Limb (tissue), 2 donors: ENCODE measurements at regions not wholly inside any gene's neighbourhood (a gene's known extent, or its start where the extent isn't known, plus 50 kb on each side); places are given as distances from the start of the nearest gene placed in this dataset.

Source experiments
- DNase-seq, 2 donors: peaks; one replicate each; pipeline ENCODE4 v3.0.0-alpha.2; 2016; ENCODE audit errors: extremely low spot score in 2 of 2

GRCh38 chr3:39000008-39000450 lies 51.7 kb downstream of the SCN11A start:
- DNase-seq = peak in 1 of 2 donors; percentile 79

- no peak for DNase-seq
Observed at GRCh38 chr3:38998086-38998485, 53.7 kb downstream of the SCN11A start.

GRCh38 chr3:38996193-38996592 lies 55.6 kb downstream of the SCN11A start:
- no peak for DNase-seq

GRCh38 chr3:38994251-38994650 lies 57.5 kb downstream of the SCN11A start:
- no peak for DNase-seq

- DNase-seq = no peak
Observed at GRCh38 chr3:38992117-38992760, 59.5 kb downstream of the SCN11A start.

- no peak for DNase-seq
Observed at GRCh38 chr3:38990621-38991020, 61.1 kb downstream of the SCN11A start.

GRCh38 chr3:38989917-38990510 lies 61.7 kb downstream of the SCN11A start:
- no peak for DNase-seq

- DNase-seq = no peak
Observed at GRCh38 chr3:38988955-38989354, 62.8 kb downstream of the SCN11A start.

GRCh38 chr3:38987456-38987855 lies 64.3 kb downstream of the SCN11A start:
- no peak for DNase-seq

- DNase-seq = no peak
Observed at GRCh38 chr3:38986901-38987300, 64.8 kb downstream of the SCN11A start.

GRCh38 chr3:38985981-38986380 lies 65.8 kb downstream of the SCN11A start:
- no peak for DNase-seq

GRCh38 chr3:38985581-38985980 lies 66.2 kb downstream of the SCN11A start:
- no peak for DNase-seq

- DNase-seq = no peak
Observed at GRCh38 chr3:38984731-38985130, 67.0 kb downstream of the SCN11A start.

GRCh38 chr3:38984110-38984509 lies 67.6 kb downstream of the SCN11A start:
- no peak for DNase-seq

- DNase-seq = no peak
Observed at GRCh38 chr3:38980938-38981337, 70.8 kb downstream of the SCN11A start.

- DNase-seq = no peak
Observed at GRCh38 chr3:38978729-38979128, 73.0 kb downstream of the SCN11A start.

- no peak for DNase-seq
Observed at GRCh38 chr3:38970851-38971638, 80.7 kb downstream of the SCN11A start.

- DNase-seq = no peak
Observed at GRCh38 chr3:38969317-38970235, 82.2 kb downstream of the SCN11A start.

GRCh38 chr3:38968891-38969290 lies 82.9 kb downstream of the SCN11A start:
- DNase-seq = no peak

- DNase-seq = no peak
Observed at GRCh38 chr3:38968403-38968802, 83.3 kb downstream of the SCN11A start.

GRCh38 chr3:38967693-38967989 lies 84.1 kb downstream of the SCN11A start:
- DNase-seq = no peak
